Psoas muscle (tissue), 7 donors: ENCODE measurements at regions not wholly inside any gene's neighbourhood (a gene's known extent, or its start where the extent isn't known, plus 50 kb on each side); places are given as distances from the start of the nearest gene placed in this dataset.

ENCODE experiments used
- ATAC-seq, 4 donors: fragments of 200-7000 bp; cut with Tn5 transposase; one replicate each; pipeline ENCODE4 v1.9.1; 2020; ENCODE audit warnings: moderate library complexity in 3 of 4, mild to moderate bottlenecking in 2 of 4
- DNase-seq, 2 donors: peaks; one replicate each; pipeline ENCODE4 v3.0.0-alpha.2; 2020
- H3K27ac ChIP-seq: fragments of 200-600 bp; one replicate; pipeline ENCODE4 v1.8.0; 2022
- H3K27me3 ChIP-seq, 3 donors: fragments of 200-600 bp in 1 of 3; one replicate each; pipeline versions ENCODE4 v1.6.1 to v1.8.0; 2013 to 2022; ENCODE audit warnings: low read length in 2 of 3, mild to moderate bottlenecking in 2 of 3, moderate library complexity in 1 of 3; ENCODE audit not compliant: insufficient read depth in 3 of 3
- H3K36me3 ChIP-seq, 2 donors: fragments of 200-600 bp in 1 of 2; one replicate each; pipeline versions ENCODE4 v1.6.1 to v1.8.0; 2013 to 2022; ENCODE audit warnings: low read depth in 1 of 2, mild to moderate bottlenecking in 1 of 2, moderate library complexity in 1 of 2; ENCODE audit not compliant: insufficient read depth in 1 of 2
- H3K4me1 ChIP-seq: fragments of 200-600 bp; one replicate; pipeline ENCODE4 v1.8.0; 2022
- H3K4me3 ChIP-seq: fragments of 200-600 bp; one replicate; pipeline ENCODE4 v1.8.0; 2022; ENCODE audit warnings: mild to moderate bottlenecking
- H3K9me3 ChIP-seq: fragments of 200-600 bp; one replicate; pipeline ENCODE4 v1.8.0; 2022
- CTCF ChIP-seq: fragments of 200-600 bp; IDR thresholded peaks from one replicate; pipeline ENCODE4 v1.8.0; 2022; ENCODE audit warnings: antibody characterized with exemption
- WGBS, 3 donors: extraction: QIAGEN DNeasy Blood & Tissue Kit; methylation state at CpG; one replicate each; pipeline versions ENCODE4 v1.1.6 to v1.1.7; 2013; 5-methylcytosine and 5-hydroxymethylcytosine counted together
- intact Hi-C, 2 donors: fragments of 100-400 bp; cut with DNase I; formaldehyde crosslinking; loops; one replicate each; pipeline versions ENCODE4 v1.11.0 to v1.14.2; 2022
- donor health status: healthy with polysubstance abuse.
- donor health status: DM: no; HTN: no; CAD: no; lungs with moderate emphysema.
- donor health status: Bipolar disorder and iron deficiency.
- donor health status: healthy.
- donor health status: DM: yes; HTN: yes; CAD: no.
- donor health status: DM: no; HTN: no; CAD: no.
- donor health status: DM: yes; HTN: yes; CAD: no.

- TF ChIP-seq CTCF = no peak
- intact Hi-C loops = no loop called here
- no peaks in the 10 kb centered on the region for H3K9me3 ChIP-seq
- no peaks in the 10 kb centered on the region for H3K36me3 ChIP-seq
- H3K4me3 ChIP-seq = no peak overlapping the region
- H3K4me1 ChIP-seq = no peaks in the 10 kb centered on the region
- WGBS, 3 donors = 85 to 92% (median 89%) methylated on average over 5 of the region's 5 CpGs
- H3K27me3 ChIP-seq = no peaks in the 10 kb centered on the region
- no peak for ATAC-seq
- H3K27ac ChIP-seq = no peak overlapping the region
- no peak for DNase-seq
Measured at GRCh38 chr6:156699017-156699421, 78.2 kb upstream of the ARID1B start.

GRCh38 chr6:156698239-156699016 is 78.8 kb upstream of the ARID1B start:
- ATAC-seq = no peak
- no peak for TF ChIP-seq CTCF
- WGBS, 3 donors = 66 to 73% (median 66%) methylated on average over 9 of the region's 9 CpGs
- H3K4me3 ChIP-seq = no peak overlapping the region
- H3K27ac ChIP-seq = no peak overlapping the region
- no peaks in the 10 kb centered on the region for H3K27me3 ChIP-seq
- no peaks in the 10 kb centered on the region for H3K4me1 ChIP-seq
- H3K36me3 ChIP-seq = no peaks in the 10 kb centered on the region
- no peak for DNase-seq
- no peaks in the 10 kb centered on the region for H3K9me3 ChIP-seq
- intact Hi-C loops = no loop called here

- DNase-seq (no peak), ATAC-seq (no peak)
- no peaks in the 10 kb centered on the region for H3K27me3 ChIP-seq
- H3K4me3 ChIP-seq = no peak overlapping the region
- H3K36me3 ChIP-seq = no peaks in the 10 kb centered on the region
- no peaks in the 10 kb centered on the region for H3K4me1 ChIP-seq
- no peaks in the 10 kb centered on the region for H3K9me3 ChIP-seq
- 63 to 65% (median 63%) methylated on average over 5 of the region's 5 CpGs for WGBS, 3 donors
- H3K27ac ChIP-seq = no peak overlapping the region
- intact Hi-C loops = no loop called here
- TF ChIP-seq CTCF = no peak
Measured at GRCh38 chr6:156697225-156697830, 79.8 kb upstream of the ARID1B start.

GRCh38 chr6:156695742-156696141 is 81.4 kb upstream of the ARID1B start:
- Histone ChIP-seq H3K27me3 (no peaks in the 10 kb centered on the region), H3K36me3 (no peaks in the 10 kb centered on the region), H3K9me3 (no peaks in the 10 kb centered on the region), H3K4me1 (no peaks in the 10 kb centered on the region), H3K27ac (no peak overlapping the region), H3K4me3 (no peak overlapping the region)
- DNase-seq = no peak
- WGBS, 3 donors = 86 to 91% (median 90%) methylated on average over 6 of the region's 6 CpGs
- no peak for TF ChIP-seq CTCF
- intact Hi-C loops = no loop called here
- ATAC-seq = no peak
